Fibroblast of skin of right biceps (primary cell): ENCODE measurements at regions not wholly inside any gene's neighbourhood (a gene's known extent, or its start where the extent isn't known, plus 50 kb on each side); places are given as distances from the start of the nearest gene placed in this dataset.
A peak's percentile ranks its signal among the peaks of the same experiment; 100 is the strongest.

Source experiments
- DNase-seq: peaks from one replicate; pipeline ENCODE4 v3.0.0-alpha.2; 2013

DNA sequence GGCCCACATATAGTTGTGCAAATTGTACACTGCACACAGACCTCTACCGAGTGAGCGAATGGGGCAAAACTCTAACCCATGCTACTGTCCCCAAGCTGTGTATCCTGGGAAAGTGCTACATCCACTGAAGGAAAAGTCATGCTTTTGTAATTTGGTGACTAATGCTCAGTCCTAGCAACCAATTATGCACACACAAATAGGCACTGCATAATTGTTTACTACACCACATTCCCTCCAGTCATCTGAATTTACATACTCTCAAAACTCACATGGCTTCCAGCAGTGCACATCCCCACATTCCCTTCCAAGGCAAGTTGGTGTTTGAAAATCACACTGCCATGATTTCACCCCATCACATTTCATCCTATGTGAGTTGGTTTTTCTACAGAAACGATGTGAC lies 125.9 kb upstream of the OSMR start:
- DNase-seq: peak; percentile 86

GRCh38 chr5:38720554-38721361 lies 125.1 kb upstream of the OSMR start:
- DNase-seq: no peak

DNA sequence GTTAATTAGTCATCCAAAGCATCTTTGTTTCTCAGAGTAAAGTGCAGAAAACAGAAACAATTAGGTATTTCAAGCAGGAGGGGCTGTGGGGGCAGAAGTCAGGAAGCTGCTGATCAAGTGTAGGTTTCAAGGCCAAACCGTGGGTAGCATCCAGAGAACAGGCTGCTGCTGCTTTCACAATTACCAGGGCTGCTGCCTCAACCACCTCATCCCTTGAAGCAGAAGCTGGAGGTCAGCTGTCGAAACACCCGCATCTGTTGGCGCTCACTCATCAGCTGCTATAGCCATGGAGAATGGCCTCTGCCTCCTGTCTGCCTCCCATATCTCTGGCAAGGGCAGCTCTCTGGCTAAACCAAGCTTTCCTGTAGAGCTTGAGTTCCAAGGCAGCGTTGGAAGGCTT lies 122.9 kb upstream of the OSMR start:
- DNase-seq: no peak

GRCh38 chr5:38723426-38723825 lies 122.4 kb upstream of the OSMR start:
- DNase-seq: peak; percentile 35

GRCh38 chr5:38724301-38725030 lies 121.3 kb upstream of the OSMR start:
- DNase-seq: peak; percentile 79

DNA sequence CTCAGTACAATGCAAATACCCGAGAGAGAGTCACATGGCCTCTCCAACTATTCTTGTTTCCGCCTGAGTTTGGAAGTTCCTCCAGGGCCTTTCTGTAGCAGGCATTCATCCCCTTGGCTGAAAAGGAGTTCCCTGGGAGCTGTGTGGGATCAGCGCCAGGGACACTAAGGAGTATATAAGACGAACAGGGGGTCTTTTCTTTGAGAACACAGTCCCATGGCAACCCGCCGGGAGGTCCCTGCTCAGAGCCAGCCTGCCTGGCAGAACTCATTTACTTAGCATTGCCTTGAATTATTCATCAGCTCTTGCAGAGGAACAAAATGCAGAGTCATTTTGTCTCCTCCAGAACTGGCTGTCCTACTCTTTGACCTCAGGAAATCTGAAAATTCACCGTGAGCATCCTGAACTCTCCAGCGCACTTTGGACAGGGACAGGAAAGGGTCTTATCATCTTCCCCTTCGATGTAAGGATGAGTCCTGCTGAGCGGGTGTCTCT lies 120.4 kb upstream of the OSMR start:
- DNase-seq: no peak

GRCh38 chr5:38726279-38726678 lies 119.5 kb upstream of the OSMR start:
- no peak for DNase-seq

DNA sequence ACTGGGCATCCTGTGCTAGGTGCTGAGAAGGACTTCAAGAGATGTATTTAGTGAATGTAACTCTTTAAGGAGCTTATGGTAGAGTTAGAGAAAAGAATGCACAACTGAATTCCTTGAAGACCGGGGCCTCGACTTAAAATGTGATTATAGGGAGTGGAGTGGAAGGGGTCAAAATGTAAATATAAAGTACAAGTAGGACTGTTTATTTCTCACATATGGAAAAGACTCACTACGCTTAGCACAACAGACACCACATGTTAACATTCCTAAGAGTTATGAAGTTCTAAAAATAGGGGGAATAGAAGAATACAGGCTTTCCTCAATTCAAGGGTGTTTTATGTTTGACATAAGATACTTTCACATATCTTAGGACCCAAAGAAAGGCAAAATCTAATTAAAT lies 117.8 kb upstream of the OSMR start:
- DNase-seq: no peak

DNA sequence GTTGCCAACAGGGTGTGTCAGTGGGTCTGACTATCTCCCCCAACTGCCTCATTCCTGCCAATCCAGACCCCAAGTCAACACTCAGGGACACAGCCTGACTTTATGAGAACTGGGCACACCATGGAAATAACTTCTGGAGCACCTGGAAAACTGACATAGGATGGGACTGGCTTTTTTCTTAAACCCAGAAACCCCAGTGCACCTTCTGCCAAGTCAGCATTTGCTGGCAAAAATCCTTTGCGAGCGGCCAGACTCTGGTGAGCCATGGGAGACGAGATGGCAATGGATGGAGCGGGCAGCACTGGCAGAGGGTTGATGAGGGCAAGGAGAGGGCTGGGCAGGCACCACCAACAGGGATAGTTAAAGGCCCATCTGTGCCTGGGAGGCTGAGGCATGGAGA lies 114.4 kb upstream of the OSMR start:
- no peak for DNase-seq

DNA sequence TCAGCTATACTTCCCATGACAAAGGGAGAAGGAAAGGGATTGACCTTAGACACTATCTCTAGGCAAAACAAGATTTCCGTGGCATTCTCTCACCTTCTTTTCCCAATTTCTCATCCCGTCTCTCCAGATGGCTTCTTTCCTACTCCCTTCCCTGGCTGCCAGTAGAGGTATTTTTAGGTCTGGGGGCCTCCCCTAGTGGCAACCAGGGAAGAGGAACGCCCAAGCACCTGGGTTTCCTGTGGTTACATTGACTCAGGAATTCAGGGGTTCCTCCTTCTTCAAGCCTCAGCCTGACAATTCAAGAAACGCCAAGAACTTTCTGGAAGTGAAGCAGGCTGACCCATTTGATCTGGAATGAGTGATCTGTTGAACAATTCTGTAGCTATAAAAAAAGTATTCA lies 111.5 kb upstream of the OSMR start:
- DNase-seq: no peak

DNA sequence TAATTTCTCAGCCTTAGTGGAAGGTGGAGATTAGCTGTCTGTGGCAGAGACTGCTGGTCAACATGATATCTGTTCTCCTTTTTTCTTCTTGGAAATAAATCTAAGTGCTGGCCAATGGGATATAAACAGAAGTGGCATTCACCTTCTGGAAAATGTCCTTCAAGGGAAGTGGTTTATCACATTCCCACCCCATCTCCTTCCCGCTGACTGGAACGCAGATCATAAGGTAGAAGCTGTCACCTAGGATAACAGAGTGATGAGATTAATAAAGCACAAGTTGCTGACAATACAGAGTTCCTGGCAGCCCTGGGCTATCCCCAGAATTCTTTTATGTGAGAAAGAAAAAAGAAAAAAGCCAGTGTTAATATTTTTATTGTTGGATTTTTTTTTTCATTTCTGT lies 109.7 kb upstream of the OSMR start:
- no peak for DNase-seq

GRCh38 chr5:38737976-38738375 lies 107.8 kb upstream of the OSMR start:
- no peak for DNase-seq

DNA sequence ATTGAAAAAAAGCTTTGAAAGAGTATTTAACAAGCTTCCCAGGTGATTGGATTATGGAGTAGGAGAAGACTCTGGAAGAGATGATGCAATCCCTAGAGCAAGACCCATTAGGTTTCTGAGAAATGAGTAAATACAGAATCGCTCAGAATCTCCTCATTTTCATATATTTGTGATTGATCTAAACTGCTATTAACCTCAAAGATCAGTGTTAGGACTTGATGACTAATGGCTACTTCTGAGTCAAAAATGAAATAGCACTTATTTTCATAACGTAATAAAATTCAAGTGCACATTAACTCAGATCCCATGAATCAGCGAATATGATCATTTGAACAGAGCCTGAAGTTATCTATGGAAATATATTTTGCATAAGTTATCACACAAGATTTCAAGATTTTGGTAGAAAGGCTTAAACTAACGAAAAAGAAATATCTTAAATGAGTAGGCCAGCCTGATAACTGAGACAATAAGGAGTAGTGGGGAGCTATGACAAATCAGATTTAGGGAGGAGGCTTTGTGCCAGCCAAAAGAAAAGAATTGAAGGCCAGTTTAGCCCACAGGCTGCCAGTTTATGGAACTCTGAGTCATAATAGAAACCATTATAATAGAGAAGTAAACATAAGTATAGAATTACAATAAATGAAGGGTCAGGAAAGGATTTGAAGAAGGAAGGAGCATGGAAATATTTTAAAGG lies 106.7 kb upstream of the OSMR start:
- DNase-seq: peak; percentile 24

DNA sequence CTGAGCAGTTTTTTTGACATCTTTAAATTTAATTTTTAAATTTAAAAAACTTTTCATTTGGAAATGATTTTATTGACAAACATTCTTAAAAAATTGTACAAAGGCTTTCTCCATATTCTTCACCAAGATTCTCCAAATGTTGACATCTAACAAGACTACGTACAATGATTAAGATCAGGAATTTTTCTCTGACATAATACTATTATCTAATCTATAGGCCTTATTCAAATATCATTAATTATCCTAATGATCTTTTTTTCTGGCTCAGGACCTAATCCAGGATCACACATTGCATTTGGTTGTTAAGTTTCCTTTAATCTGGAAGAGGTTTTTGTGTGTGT lies 106.1 kb upstream of the OSMR start:
- DNase-seq: no peak

DNA sequence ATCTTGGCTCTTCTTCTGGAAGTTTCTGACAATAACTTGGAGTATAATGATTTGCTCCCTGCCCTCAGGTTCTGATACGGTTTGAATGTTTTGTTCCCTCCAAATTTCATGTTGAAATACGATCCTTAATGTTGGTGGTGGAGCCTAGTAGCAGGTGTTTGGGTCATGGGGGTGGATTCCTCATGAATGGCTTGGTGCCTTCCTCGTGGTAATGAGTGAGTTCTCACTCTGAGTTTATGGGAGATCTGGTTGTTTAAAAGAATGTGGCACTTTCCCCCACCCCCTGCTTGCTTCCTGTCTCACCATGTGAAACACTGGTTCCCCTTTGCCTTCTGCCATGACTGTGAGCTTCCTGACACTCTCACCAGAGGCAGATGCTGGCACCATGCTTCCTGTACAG lies 103.0 kb upstream of the OSMR start:
- no peak for DNase-seq

DNA sequence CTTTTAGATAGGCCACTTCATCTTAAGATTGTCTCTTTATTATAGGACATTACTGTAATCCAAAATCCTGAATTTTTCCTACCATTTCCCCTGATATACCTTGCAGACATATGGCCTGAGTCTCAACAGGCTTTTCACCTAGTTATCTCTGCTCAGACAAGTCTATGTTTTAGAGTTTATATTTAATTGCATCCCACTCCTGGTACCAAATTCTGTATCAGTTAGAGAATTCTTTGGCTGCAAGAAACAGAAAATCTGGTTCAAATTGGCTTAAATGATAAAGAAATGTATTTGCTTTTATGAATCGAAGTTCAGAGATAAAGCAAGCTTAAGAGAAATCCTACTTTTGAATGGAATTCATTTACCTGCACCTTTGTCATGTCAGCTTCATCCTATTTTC lies 102.2 kb upstream of the OSMR start:
- no peak for DNase-seq

- no peak for DNase-seq
Observed at GRCh38 chr5:38745836-38746732, 99.7 kb upstream of the OSMR start.

- DNase-seq: no peak
Observed at GRCh38 chr5:38749861-38750260, 96.0 kb upstream of the OSMR start.

GRCh38 chr5:38751103-38751502 lies 94.7 kb upstream of the OSMR start:
- no peak for DNase-seq

DNA sequence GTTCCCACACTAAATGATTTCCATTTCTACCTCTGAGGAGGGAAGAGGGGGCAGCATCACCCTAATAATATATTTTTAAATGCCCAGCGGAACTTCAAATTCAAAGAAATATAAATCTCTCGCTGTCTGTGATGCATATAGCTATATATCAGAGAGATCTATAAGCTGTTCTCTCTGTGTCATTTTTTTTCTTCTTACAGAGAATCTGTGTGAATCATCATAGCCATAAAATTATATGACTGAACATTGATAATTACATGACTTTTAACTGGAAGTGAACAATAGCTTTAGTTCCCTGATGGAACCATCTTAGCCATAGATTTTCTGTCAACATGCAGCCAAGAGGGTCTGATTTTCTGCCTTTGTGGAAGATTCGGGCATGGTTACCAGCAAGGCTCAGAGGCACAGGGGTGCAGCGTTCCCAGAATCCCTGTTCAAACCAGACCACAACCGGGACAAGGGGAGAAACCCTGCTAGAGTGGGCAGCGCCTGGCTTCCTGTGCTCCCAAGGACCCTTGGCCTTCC lies 93.7 kb upstream of the OSMR start:
- no peak for DNase-seq

- peak; percentile 36 for DNase-seq
Observed at GRCh38 chr5:38752622-38753021, 93.2 kb upstream of the OSMR start.

GRCh38 chr5:38753141-38753540 lies 92.7 kb upstream of the OSMR start:
- DNase-seq: no peak

DNA sequence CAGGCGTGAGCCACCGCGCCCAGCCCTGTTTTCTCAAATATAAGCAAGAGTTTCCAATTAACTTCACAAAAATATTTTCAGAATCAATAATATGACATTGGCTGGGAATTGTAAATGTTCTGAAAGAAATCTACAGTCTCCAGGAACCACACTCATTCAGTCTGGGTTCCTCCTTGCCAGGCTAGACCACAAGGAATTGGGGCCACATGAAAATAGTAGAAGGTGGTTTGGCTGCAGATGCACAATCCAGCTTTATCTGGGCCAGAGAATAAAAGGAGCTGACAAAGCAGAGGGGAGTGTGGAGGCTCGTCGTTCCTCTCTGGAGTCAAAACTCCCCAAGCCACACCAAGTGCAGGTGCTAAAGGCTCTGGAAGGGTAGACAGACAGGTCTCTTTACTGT lies 92.0 kb upstream of the OSMR start:
- no peak for DNase-seq
